ENCODE measurements at regions not wholly inside any gene's neighbourhood (a gene's known extent, or its start where the extent isn't known, plus 50 kb on each side); places are given as distances from the start of the nearest gene placed in this dataset.
A peak's percentile ranks its signal among the peaks of the same experiment; 100 is the strongest.

- TF ChIP-seq ZBTB33 (IDR thresholded peaks at IDR 0.05) (no peak), YY1 (IDR thresholded peaks at IDR 0.05) (no peak), RXRA (IDR thresholded peaks at IDR 0.05) (no peak), EGR1 (IDR thresholded peaks at IDR 0.05; ENCODE audit: low read depth in 2 of 2) (no peak)
Measured at GRCh38 chr12:20210621-20211215, 157.6 kb upstream of the PDE3A start (continued).

GRCh38 chr12:20211541-20211940, 156.8 kb upstream of the PDE3A start:
- H3K27ac ChIP-seq (ENCODE audit: low read depth in 1 of 2, low read length in 2 of 2) = peak overlapping the region in 1 of 2 donors; percentile 32
- no peak for DNase-seq (ENCODE audit: low spot score)

More at GRCh38 chr12:20211541-20211940, 156.8 kb upstream of the PDE3A start:
- Histone ChIP-seq H3K9ac (ENCODE audit: low read depth in 1 of 2, low read length in 2 of 2) (no peak overlapping the region), H3K27me3 (ENCODE audit: control insufficient read depth in 4 of 4, insufficient read depth in 4 of 4, low read length in 3 of 4) (no peaks in the 10 kb centered on the region), H3K9me3 (ENCODE audit: control insufficient read depth in 4 of 4, low read length in 3 of 4) (no peaks in the 10 kb centered on the region), H3K4me1 (ENCODE audit: control insufficient read depth in 4 of 4, insufficient read depth in 4 of 4, low read length in 3 of 4) (no peaks in the 10 kb centered on the region), H3K4me3 (ENCODE audit: low read depth in 1 of 3, low read length in 3 of 3) (no peak overlapping the region), H3K36me3 (ENCODE audit: control insufficient read depth in 4 of 4, insufficient read depth in 3 of 4, low read depth in 1 of 4, low read length in 3 of 4) (no peaks in the 10 kb centered on the region)
- TF ChIP-seq YY1 (IDR thresholded peaks at IDR 0.05) = no peak
- no peak for TF ChIP-seq ZBTB33 (IDR thresholded peaks at IDR 0.05)
- no peak for TF ChIP-seq HNF4G (IDR thresholded peaks at IDR 0.05)
- TF ChIP-seq FOXA1 (IDR thresholded peaks at IDR 0.05) = no peak
- TF ChIP-seq JUND (IDR thresholded peaks at IDR 0.05) = no peak
- no peak for TF ChIP-seq RAD21 (IDR thresholded peaks at IDR 0.05)
- no peak for TF ChIP-seq MAX (IDR thresholded peaks at IDR 0.05)
- TF ChIP-seq CTCF (IDR thresholded peaks at IDR 0.05; ENCODE audit: low read depth, low read length, missing input control) = no peak
- TF ChIP-seq EGR1 (IDR thresholded peaks at IDR 0.05; ENCODE audit: low read depth in 2 of 2) = no peak
- no peak for TF ChIP-seq TAF1 (conservative IDR thresholded peaks at IDR 0.05)
- TF ChIP-seq REST (IDR thresholded peaks at IDR 0.05) = no peak
- TF ChIP-seq ATF3 (IDR thresholded peaks at IDR 0.05) = no peak
- no peak for TF ChIP-seq GABPA (IDR thresholded peaks at IDR 0.05 in 1 of 2, conservative IDR thresholded peaks at IDR 0.05 in 1 of 2)
- 36% methylated on average over 3 of the region's 3 CpGs for WGBS
